CD14-positive monocyte (primary cell): ENCODE measurements at regions not wholly inside any gene's neighbourhood (a gene's known extent, or its start where the extent isn't known, plus 50 kb on each side); places are given as distances from the start of the nearest gene placed in this dataset.

Experiments used
- DNase-seq, 3 donors: peaks; one replicate each; pipeline ENCODE4 v3.0.0-alpha.2; 2011 to 2022
- H2AFZ ChIP-seq: 2 replicates; pipeline ENCODE4 v1.6.0; 2012; ENCODE audit warnings: mild to moderate bottlenecking, low read depth, low read length, inconsistent platforms; ENCODE audit not compliant: insufficient read depth, poor library complexity, severe bottlenecking
- H3K27ac ChIP-seq, 2 donors: 1 replicate in 1 of 2; 2 replicates in 1 of 2; pipeline ENCODE4 v1.5.1; 2012 to 2013; ENCODE audit warnings: low read length in 2 of 2, control low read depth in 1 of 2, inconsistent platforms in 1 of 2, low read depth in 1 of 2, mild to moderate bottlenecking in 1 of 2
- H3K27me3 ChIP-seq, 2 donors: one replicate each; pipeline versions ENCODE4 v1.6.0 to v1.6.1; 2011 to 2013; ENCODE audit warnings: low read length in 2 of 2; ENCODE audit not compliant: control insufficient read depth in 2 of 2, insufficient read depth in 2 of 2
- H3K36me3 ChIP-seq, 2 donors: replicated peaks in 1 of 2; 1 replicate in 1 of 2; 2 replicates in 1 of 2; pipeline versions ENCODE4 v1.5.1 to v1.6.1; 2012 to 2013; ENCODE audit warnings: low read length in 2 of 2, control low read depth in 1 of 2, inconsistent platforms in 1 of 2, mild to moderate bottlenecking in 1 of 2; ENCODE audit not compliant: insufficient read depth in 2 of 2, control insufficient read depth in 1 of 2
- H3K4me1 ChIP-seq, 2 donors: 1 replicate in 1 of 2; 2 replicates in 1 of 2; pipeline versions ENCODE4 v1.5.1 to v1.6.1; 2012 to 2013; ENCODE audit warnings: low read length in 2 of 2, control low read depth in 1 of 2, inconsistent platforms in 1 of 2, mild to moderate bottlenecking in 1 of 2, moderate library complexity in 1 of 2; ENCODE audit not compliant: insufficient read depth in 2 of 2, control insufficient read depth in 1 of 2
- H3K4me2 ChIP-seq: replicated peaks from 2 replicates; pipeline ENCODE3; 2012; ENCODE audit warnings: low read length, moderate library complexity, mild to moderate bottlenecking; ENCODE audit not compliant: poor library complexity, severe bottlenecking; ENCODE audit errors: extremely low read depth
- H3K4me3 ChIP-seq, 3 experiments: fragments of 200-600 bp in 1 of 3; sonication (generic) in 1 of 3; replicated peaks in 1 of 3; 1 replicate in 2 of 3; 2 replicates in 1 of 3; pipeline ENCODE4 v1.5.1; 2011 to 2013; ENCODE audit warnings: low read length in 3 of 3, mild to moderate bottlenecking in 3 of 3, control low read depth in 2 of 3, low read depth in 2 of 3, inconsistent platforms in 1 of 3, moderate library complexity in 1 of 3
- H3K79me2 ChIP-seq: 2 replicates; pipeline ENCODE4 v1.6.0; 2012; ENCODE audit warnings: mild to moderate bottlenecking, control low read depth, inconsistent platforms, low read length, moderate library complexity; ENCODE audit not compliant: insufficient read depth
- H3K9ac ChIP-seq: 2 replicates; pipeline ENCODE4 v1.6.0; 2017; ENCODE audit warnings: low read length, mild to moderate bottlenecking; ENCODE audit not compliant: insufficient read depth, poor library complexity, severe bottlenecking
- H3K9me3 ChIP-seq, 2 donors: replicated peaks in 1 of 2; 1 replicate in 1 of 2; 2 replicates in 1 of 2; pipeline versions ENCODE4 v1.5.1 to v1.6.1; 2012 to 2013; ENCODE audit warnings: low read length in 2 of 2, control low read depth in 1 of 2; ENCODE audit not compliant: control insufficient read depth in 1 of 2, insufficient read depth in 1 of 2
- H4K20me1 ChIP-seq: 2 replicates; pipeline ENCODE4 v1.6.0; 2012; ENCODE audit warnings: mild to moderate bottlenecking, low read length, control low read depth, moderate library complexity; ENCODE audit not compliant: insufficient read depth
- H3K27ac Mint-ChIP-seq, 7 donors: one replicate each; pipeline ENCODE4 v1.8.0; 2020; ENCODE audit warnings: mild to moderate bottlenecking in 7 of 7, mixed read lengths in 7 of 7, moderate library complexity in 6 of 7, inconsistent platforms in 2 of 7
- H3K27me3 Mint-ChIP-seq, 3 donors: one replicate each; pipeline ENCODE4 v1.8.0; 2021 to 2022; ENCODE audit warnings: low read depth in 3 of 3, mild to moderate bottlenecking in 3 of 3, mixed read lengths in 3 of 3, moderate library complexity in 3 of 3, inconsistent platforms in 1 of 3
- H3K36me3 Mint-ChIP-seq, 2 donors: one replicate each; pipeline ENCODE4 v1.8.0; 2020; ENCODE audit warnings: mixed read lengths in 2 of 2, inconsistent platforms in 1 of 2, mild to moderate bottlenecking in 1 of 2
- H3K4me1 Mint-ChIP-seq: one replicate; pipeline ENCODE4 v1.8.0; 2020; ENCODE audit warnings: mild to moderate bottlenecking, mixed read lengths
- H3K4me3 Mint-ChIP-seq, 2 donors: one replicate each; pipeline ENCODE4 v1.8.0; 2020; ENCODE audit warnings: mild to moderate bottlenecking in 2 of 2, mixed read lengths in 2 of 2, moderate library complexity in 1 of 2
- H3K9me3 Mint-ChIP-seq, 7 donors: one replicate each; pipeline ENCODE4 v1.8.0; 2020 to 2022; ENCODE audit warnings: mixed read lengths in 7 of 7, mild to moderate bottlenecking in 6 of 7, moderate library complexity in 6 of 7, inconsistent platforms in 2 of 7
- WGBS: methylation state at CpG from one replicate; pipeline ENCODE4 v1.1.5; 2013; ENCODE audit warnings: missing lambda C conversion rate; ENCODE audit not compliant: insufficient coverage; 5-methylcytosine and 5-hydroxymethylcytosine counted together
- intact Hi-C, 2 donors: fragments of 100-400 bp; cut with micrococcal nuclease; formaldehyde crosslinking; loops; one replicate each; pipeline versions ENCODE4 v1.15.0 to v1.15.1; 2023
- TF ChIP-seq, protein P1 (sequence below): fragments of 200-600 bp; IDR thresholded peaks from one replicate; pipeline ENCODE4 v1.8.0; 2022; ENCODE audit warnings: antibody characterized with exemption, mild to moderate bottlenecking

GRCh38 chr11:134864968-134865305, 452.9 kb upstream of the B3GAT1 start:
- Histone ChIP-seq H3K9ac (no peak overlapping the region), H2AFZ (no peak overlapping the region), H3K4me1 (no peaks in the 10 kb centered on the region), H3K27me3 (no peaks in the 10 kb centered on the region), H3K27ac (no peak overlapping the region), H3K79me2 (no peaks in the 10 kb centered on the region), H3K4me2 (no peak overlapping the region), H3K4me3 (no peak overlapping the region), H3K36me3 (no peaks in the 10 kb centered on the region), H4K20me1 (no peaks in the 10 kb centered on the region), H3K9me3 (no peaks in the 10 kb centered on the region)
- no peak for DNase-seq
- Mint-ChIP-seq H3K27me3 (peaks cover 1 to 6% (median 4%) of the 10 kb centered on the region in 3 donors), H3K36me3 (no peaks in the 10 kb centered on the region), H3K27ac (no peak overlapping the region), H3K4me1 (no peaks in the 10 kb centered on the region), H3K4me3 (no peak overlapping the region), H3K9me3 (no peaks in the 10 kb centered on the region)
- TF ChIP-seq, protein P1, sequence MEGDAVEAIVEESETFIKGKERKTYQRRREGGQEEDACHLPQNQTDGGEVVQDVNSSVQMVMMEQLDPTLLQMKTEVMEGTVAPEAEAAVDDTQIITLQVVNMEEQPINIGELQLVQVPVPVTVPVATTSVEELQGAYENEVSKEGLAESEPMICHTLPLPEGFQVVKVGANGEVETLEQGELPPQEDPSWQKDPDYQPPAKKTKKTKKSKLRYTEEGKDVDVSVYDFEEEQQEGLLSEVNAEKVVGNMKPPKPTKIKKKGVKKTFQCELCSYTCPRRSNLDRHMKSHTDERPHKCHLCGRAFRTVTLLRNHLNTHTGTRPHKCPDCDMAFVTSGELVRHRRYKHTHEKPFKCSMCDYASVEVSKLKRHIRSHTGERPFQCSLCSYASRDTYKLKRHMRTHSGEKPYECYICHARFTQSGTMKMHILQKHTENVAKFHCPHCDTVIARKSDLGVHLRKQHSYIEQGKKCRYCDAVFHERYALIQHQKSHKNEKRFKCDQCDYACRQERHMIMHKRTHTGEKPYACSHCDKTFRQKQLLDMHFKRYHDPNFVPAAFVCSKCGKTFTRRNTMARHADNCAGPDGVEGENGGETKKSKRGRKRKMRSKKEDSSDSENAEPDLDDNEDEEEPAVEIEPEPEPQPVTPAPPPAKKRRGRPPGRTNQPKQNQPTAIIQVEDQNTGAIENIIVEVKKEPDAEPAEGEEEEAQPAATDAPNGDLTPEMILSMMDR, result no peak
- intact Hi-C loops, result no loop called here
- 93% methylated on average over 4 of the region's 6 CpGs for WGBS

GRCh38 chr11:134864233-134864967, 452.4 kb upstream of the B3GAT1 start:
- H3K9me3 ChIP-seq, result no peaks in the 10 kb centered on the region
- H3K79me2 ChIP-seq, result no peaks in the 10 kb centered on the region
- TF ChIP-seq, protein P1, result no peak
- H3K9ac ChIP-seq, result no peak overlapping the region
- H3K27me3 ChIP-seq, result no peaks in the 10 kb centered on the region
- WGBS, result 87% methylated on average over 23 of the region's 23 CpGs
- no peaks in the 10 kb centered on the region for H3K4me1 Mint-ChIP-seq
- H3K9me3 Mint-ChIP-seq, result no peaks in the 10 kb centered on the region
- no peaks in the 10 kb centered on the region for H3K36me3 ChIP-seq
- H3K36me3 Mint-ChIP-seq, result no peaks in the 10 kb centered on the region
- no peak overlapping the region for H3K4me3 ChIP-seq
- no peak for DNase-seq
- H3K4me2 ChIP-seq, result no peak overlapping the region
- no peaks in the 10 kb centered on the region for H4K20me1 ChIP-seq
- intact Hi-C loops, result no loop called here
- H3K27ac Mint-ChIP-seq, result peak overlapping the region in 1 of 7 donors; percentile 20
- no peak overlapping the region for H2AFZ ChIP-seq
- no peaks in the 10 kb centered on the region for H3K4me1 ChIP-seq
- no peak overlapping the region for H3K27ac ChIP-seq
- H3K27me3 Mint-ChIP-seq, result peaks cover 1 to 5% (median 4%) of the 10 kb centered on the region in 3 donors
- no peak overlapping the region for H3K4me3 Mint-ChIP-seq
